ENCODE measurements at regions not wholly inside any gene's neighbourhood (a gene's known extent, or its start where the extent isn't known, plus 50 kb on each side); places are given as distances from the start of the nearest gene placed in this dataset.
"Not testable (repeated sequence)": the region's sequence is repeated elsewhere in the genome, so short reads cannot be mapped to it uniquely, and the experiment has no call there.

GRCh38 chr4:156374069-156374468 lies 420.4 kb upstream of the CTSO start:
- H3K27ac ChIP-seq (ENCODE audit: low read depth, low read length), result no peak overlapping the region
- H3K27me3 ChIP-seq (ENCODE audit: control insufficient read depth in 5 of 5, insufficient read depth in 4 of 5, low read length in 5 of 5), result no peaks in the 10 kb centered on the region
- H3K9ac ChIP-seq (ENCODE audit: low read length in 5 of 5), result no peak overlapping the region
- H3K4me1 ChIP-seq (ENCODE audit: control insufficient read depth in 5 of 5, insufficient read depth in 5 of 5, low read length in 5 of 5), result no peaks in the 10 kb centered on the region
- H3K36me3 ChIP-seq (ENCODE audit: control insufficient read depth in 5 of 5, insufficient read depth in 5 of 5, low read length in 5 of 5), result no peaks in the 10 kb centered on the region
- no peak overlapping the region for H3K4me3 ChIP-seq (ENCODE audit: low read depth in 1 of 5, low read length in 5 of 5)
- no peaks in the 10 kb centered on the region for H3K9me3 ChIP-seq (ENCODE audit: control insufficient read depth in 5 of 5, low read length in 5 of 5)

- not testable (repeated sequence) for H3K4me3 ChIP-seq (ENCODE audit: low read depth in 1 of 5, low read length in 5 of 5); H3K27me3 ChIP-seq (ENCODE audit: control insufficient read depth in 5 of 5, insufficient read depth in 4 of 5, low read length in 5 of 5); H3K4me1 ChIP-seq (ENCODE audit: control insufficient read depth in 5 of 5, insufficient read depth in 5 of 5, low read length in 5 of 5); H3K27ac ChIP-seq (ENCODE audit: low read depth, low read length); H3K9me3 ChIP-seq (ENCODE audit: control insufficient read depth in 5 of 5, low read length in 5 of 5); H3K36me3 ChIP-seq (ENCODE audit: control insufficient read depth in 5 of 5, insufficient read depth in 5 of 5, low read length in 5 of 5); H3K9ac ChIP-seq (ENCODE audit: low read length in 5 of 5)
These were observed 413.8 kb upstream of the CTSO start for GRCh38 chr4:156367502-156367901.

GRCh38 chr4:156362581-156362980 lies 408.9 kb upstream of the CTSO start:
- Histone ChIP-seq H3K4me3 (ENCODE audit: low read depth in 1 of 5, low read length in 5 of 5) (no peak overlapping the region), H3K9me3 (ENCODE audit: control insufficient read depth in 5 of 5, low read length in 5 of 5) (no peaks in the 10 kb centered on the region), H3K27ac (ENCODE audit: low read depth, low read length) (no peak overlapping the region), H3K27me3 (ENCODE audit: control insufficient read depth in 5 of 5, insufficient read depth in 4 of 5, low read length in 5 of 5) (no peaks in the 10 kb centered on the region), H3K36me3 (ENCODE audit: control insufficient read depth in 5 of 5, insufficient read depth in 5 of 5, low read length in 5 of 5) (no peaks in the 10 kb centered on the region), H3K9ac (ENCODE audit: low read length in 5 of 5) (no peak overlapping the region), H3K4me1 (ENCODE audit: control insufficient read depth in 5 of 5, insufficient read depth in 5 of 5, low read length in 5 of 5) (no peaks in the 10 kb centered on the region)

- H3K27ac ChIP-seq (ENCODE audit: low read depth, low read length), result no peak overlapping the region
- H3K27me3 ChIP-seq (ENCODE audit: control insufficient read depth in 5 of 5, insufficient read depth in 4 of 5, low read length in 5 of 5), result no peaks in the 10 kb centered on the region
These were observed 393.9 kb upstream of the CTSO start for GRCh38 chr4:156347412-156348075.

GRCh38 chr4:156346959-156347385 lies 393.3 kb upstream of the CTSO start:
- Histone ChIP-seq H3K9me3 (ENCODE audit: control insufficient read depth in 5 of 5, low read length in 5 of 5) (no peaks in the 10 kb centered on the region), H3K27me3 (ENCODE audit: control insufficient read depth in 5 of 5, insufficient read depth in 4 of 5, low read length in 5 of 5) (no peaks in the 10 kb centered on the region), H3K9ac (ENCODE audit: low read length in 5 of 5) (no peak overlapping the region), H3K4me1 (ENCODE audit: control insufficient read depth in 5 of 5, insufficient read depth in 5 of 5, low read length in 5 of 5) (no peaks in the 10 kb centered on the region), H3K4me3 (ENCODE audit: low read depth in 1 of 5, low read length in 5 of 5) (no peak overlapping the region), H3K36me3 (ENCODE audit: control insufficient read depth in 5 of 5, insufficient read depth in 5 of 5, low read length in 5 of 5) (no peaks in the 10 kb centered on the region), H3K27ac (ENCODE audit: low read depth, low read length) (no peak overlapping the region)

More at GRCh38 chr4:156347412-156348075, 393.9 kb upstream of the CTSO start:
- Histone ChIP-seq H3K9me3 (ENCODE audit: control insufficient read depth in 5 of 5, low read length in 5 of 5) (no peaks in the 10 kb centered on the region), H3K36me3 (ENCODE audit: control insufficient read depth in 5 of 5, insufficient read depth in 5 of 5, low read length in 5 of 5) (no peaks in the 10 kb centered on the region), H3K4me1 (ENCODE audit: control insufficient read depth in 5 of 5, insufficient read depth in 5 of 5, low read length in 5 of 5) (no peaks in the 10 kb centered on the region), H3K9ac (ENCODE audit: low read length in 5 of 5) (no peak overlapping the region), H3K4me3 (ENCODE audit: low read depth in 1 of 5, low read length in 5 of 5) (no peak overlapping the region)

GRCh38 chr4:156344397-156344796 lies 390.7 kb upstream of the CTSO start:
- Histone ChIP-seq H3K9ac (ENCODE audit: low read length in 5 of 5) (no peak overlapping the region), H3K27me3 (ENCODE audit: control insufficient read depth in 5 of 5, insufficient read depth in 4 of 5, low read length in 5 of 5) (no peaks in the 10 kb centered on the region), H3K4me1 (ENCODE audit: control insufficient read depth in 5 of 5, insufficient read depth in 5 of 5, low read length in 5 of 5) (no peaks in the 10 kb centered on the region), H3K9me3 (ENCODE audit: control insufficient read depth in 5 of 5, low read length in 5 of 5) (no peaks in the 10 kb centered on the region), H3K4me3 (ENCODE audit: low read depth in 1 of 5, low read length in 5 of 5) (no peak overlapping the region), H3K27ac (ENCODE audit: low read depth, low read length) (no peak overlapping the region), H3K36me3 (ENCODE audit: control insufficient read depth in 5 of 5, insufficient read depth in 5 of 5, low read length in 5 of 5) (no peaks in the 10 kb centered on the region)

GRCh38 chr4:156336511-156336910 lies 382.8 kb upstream of the CTSO start:
- Histone ChIP-seq H3K4me1 (ENCODE audit: control insufficient read depth in 5 of 5, insufficient read depth in 5 of 5, low read length in 5 of 5) (no peaks in the 10 kb centered on the region), H3K27ac (ENCODE audit: low read depth, low read length) (no peak overlapping the region)

GRCh38 chr4:156335721-156336120 lies 382.1 kb upstream of the CTSO start:
- H3K36me3 ChIP-seq (ENCODE audit: control insufficient read depth in 5 of 5, insufficient read depth in 5 of 5, low read length in 5 of 5), result no peaks in the 10 kb centered on the region

More at GRCh38 chr4:156336511-156336910, 382.8 kb upstream of the CTSO start:
- no peaks in the 10 kb centered on the region for H3K36me3 ChIP-seq (ENCODE audit: control insufficient read depth in 5 of 5, insufficient read depth in 5 of 5, low read length in 5 of 5)
- no peak overlapping the region for H3K9ac ChIP-seq (ENCODE audit: low read length in 5 of 5)
- no peaks in the 10 kb centered on the region for H3K27me3 ChIP-seq (ENCODE audit: control insufficient read depth in 5 of 5, insufficient read depth in 4 of 5, low read length in 5 of 5)
- no peak overlapping the region for H3K4me3 ChIP-seq (ENCODE audit: low read depth in 1 of 5, low read length in 5 of 5)
- H3K9me3 ChIP-seq (ENCODE audit: control insufficient read depth in 5 of 5, low read length in 5 of 5), result no peaks in the 10 kb centered on the region

GRCh38 chr4:156330436-156331031 lies 376.9 kb upstream of the CTSO start:
- no peaks in the 10 kb centered on the region for H3K9me3 ChIP-seq (ENCODE audit: control insufficient read depth in 5 of 5, low read length in 5 of 5)
- H3K9ac ChIP-seq (ENCODE audit: low read length in 5 of 5), result no peak overlapping the region
- H3K4me3 ChIP-seq (ENCODE audit: low read depth in 1 of 5, low read length in 5 of 5), result no peak overlapping the region
- H3K4me1 ChIP-seq (ENCODE audit: control insufficient read depth in 5 of 5, insufficient read depth in 5 of 5, low read length in 5 of 5), result no peaks in the 10 kb centered on the region
- H3K27me3 ChIP-seq (ENCODE audit: control insufficient read depth in 5 of 5, insufficient read depth in 4 of 5, low read length in 5 of 5), result no peaks in the 10 kb centered on the region
- H3K36me3 ChIP-seq (ENCODE audit: control insufficient read depth in 5 of 5, insufficient read depth in 5 of 5, low read length in 5 of 5), result no peaks in the 10 kb centered on the region
- H3K27ac ChIP-seq (ENCODE audit: low read depth, low read length), result no peak overlapping the region

More at GRCh38 chr4:156335721-156336120, 382.1 kb upstream of the CTSO start:
- Histone ChIP-seq H3K9me3 (ENCODE audit: control insufficient read depth in 5 of 5, low read length in 5 of 5) (no peaks in the 10 kb centered on the region), H3K27ac (ENCODE audit: low read depth, low read length) (no peak overlapping the region), H3K4me3 (ENCODE audit: low read depth in 1 of 5, low read length in 5 of 5) (no peak overlapping the region), H3K9ac (ENCODE audit: low read length in 5 of 5) (no peak overlapping the region), H3K4me1 (ENCODE audit: control insufficient read depth in 5 of 5, insufficient read depth in 5 of 5, low read length in 5 of 5) (no peaks in the 10 kb centered on the region), H3K27me3 (ENCODE audit: control insufficient read depth in 5 of 5, insufficient read depth in 4 of 5, low read length in 5 of 5) (no peaks in the 10 kb centered on the region)

GRCh38 chr4:156329779-156330178 lies 376.1 kb upstream of the CTSO start:
- H3K36me3 ChIP-seq (ENCODE audit: control insufficient read depth in 5 of 5, insufficient read depth in 5 of 5, low read length in 5 of 5), result no peaks in the 10 kb centered on the region
- no peak overlapping the region for H3K4me3 ChIP-seq (ENCODE audit: low read depth in 1 of 5, low read length in 5 of 5)
- no peak overlapping the region for H3K9ac ChIP-seq (ENCODE audit: low read length in 5 of 5)
- H3K9me3 ChIP-seq (ENCODE audit: control insufficient read depth in 5 of 5, low read length in 5 of 5), result no peaks in the 10 kb centered on the region
- no peak overlapping the region for H3K27ac ChIP-seq (ENCODE audit: low read depth, low read length)
- H3K4me1 ChIP-seq (ENCODE audit: control insufficient read depth in 5 of 5, insufficient read depth in 5 of 5, low read length in 5 of 5), result no peaks in the 10 kb centered on the region
- no peaks in the 10 kb centered on the region for H3K27me3 ChIP-seq (ENCODE audit: control insufficient read depth in 5 of 5, insufficient read depth in 4 of 5, low read length in 5 of 5)
